ENCODE measurements at regions not wholly inside any gene's neighbourhood (a gene's known extent, or its start where the extent isn't known, plus 50 kb on each side); places are given as distances from the start of the nearest gene placed in this dataset.

- POLR2A ChIA-PET = no interaction called here
- no peak for TF ChIP-seq SP7 (tag by site-specific recombination; IDR thresholded peaks at IDR 0.05)
- no peak for TF ChIP-seq ZBTB6 (tag by site-specific recombination; IDR thresholded peaks at IDR 0.05)
- TF ChIP-seq ZNF239 (tag by site-specific recombination; IDR thresholded peaks at IDR 0.05) = no peak
- no peak for TF ChIP-seq ZBTB26 (tag by site-specific recombination; optimal IDR thresholded peaks at IDR 0.05)
- no peak for TF ChIP-seq BCL6B (tag by site-specific recombination; IDR thresholded peaks at IDR 0.05)
- TF ChIP-seq KLF7 (tag by site-specific recombination; IDR thresholded peaks at IDR 0.05; ENCODE audit: borderline replicate concordance) = no peak
- no peak for TF ChIP-seq ZFP69B (tag by site-specific recombination; IDR thresholded peaks at IDR 0.05)
- TF ChIP-seq KLF16 (tag by site-specific recombination; IDR thresholded peaks at IDR 0.05) = no peak
- TF ChIP-seq ZNF510 (tag by site-specific recombination; IDR thresholded peaks at IDR 0.05; ENCODE audit: insufficient replicate concordance) = no peak
- TF ChIP-seq ZNF664 (tag by site-specific recombination; IDR thresholded peaks at IDR 0.05) = no peak
- TF ChIP-seq ZNF777 (tag by site-specific recombination; IDR thresholded peaks at IDR 0.05; ENCODE audit: borderline replicate concordance) = no peak
- Histone ChIP-seq H3K36me3 (ENCODE audit: control insufficient read depth in 2 of 2, insufficient read depth in 1 of 2, low read length in 2 of 2) (no peaks in the 10 kb centered on the region), H3K4me1 (ENCODE audit: control insufficient read depth, insufficient read depth, low read length) (no peaks in the 10 kb centered on the region), H3K4me3 (ENCODE audit: low read depth, low read length) (no peak overlapping the region), H3K27ac (ENCODE audit: extremely low read depth, low read depth, low read length) (no peak overlapping the region), H3K9me3 (ENCODE audit: control insufficient read depth, insufficient read depth, low read depth, low read length) (no peaks in the 10 kb centered on the region)
- CTCF ChIA-PET = no interaction called here
Observed at GRCh38 chr6:66159937-66160336, 452.9 kb upstream of the EYS start.

- POLR2A ChIA-PET = no interaction called here
- Histone ChIP-seq H3K4me3 (ENCODE audit: low read depth, low read length) (no peak overlapping the region), H3K36me3 (ENCODE audit: control insufficient read depth in 2 of 2, insufficient read depth in 1 of 2, low read length in 2 of 2) (no peaks in the 10 kb centered on the region), H3K9me3 (ENCODE audit: control insufficient read depth, insufficient read depth, low read depth, low read length) (no peaks in the 10 kb centered on the region), H3K4me1 (ENCODE audit: control insufficient read depth, insufficient read depth, low read length) (no peaks in the 10 kb centered on the region), H3K27ac (ENCODE audit: extremely low read depth, low read depth, low read length) (no peak overlapping the region)
- CTCF ChIA-PET = no interaction called here
- TF ChIP-seq ZNF571 (tag by site-specific recombination; IDR thresholded peaks at IDR 0.05) (no peak), ZNF18 (tag by site-specific recombination; IDR thresholded peaks at IDR 0.05) (no peak), KLF1 (tag by site-specific recombination; IDR thresholded peaks at IDR 0.05) (no peak), ZNF214 (tag by site-specific recombination; IDR thresholded peaks at IDR 0.05; ENCODE audit: borderline replicate concordance) (no peak), ZNF560 (tag by site-specific recombination; IDR thresholded peaks at IDR 0.05; ENCODE audit: borderline replicate concordance) (no peak), FEZF1 (tag by site-specific recombination; IDR thresholded peaks at IDR 0.05) (no peak), OSR2 (tag by site-specific recombination; IDR thresholded peaks at IDR 0.05) (no peak), REST (tag by site-specific recombination; IDR thresholded peaks at IDR 0.05) (no peak), ELK4 (IDR thresholded peaks at IDR 0.05; ENCODE audit: borderline replicate concordance, low read depth, low read length) (no peak), EGR2 (tag by site-specific recombination; IDR thresholded peaks at IDR 0.05; ENCODE audit: low read depth) (no peak), ZSCAN4 (tag by site-specific recombination; IDR thresholded peaks at IDR 0.05) (no peak), ZNF654 (tag by site-specific recombination; IDR thresholded peaks at IDR 0.05; ENCODE audit: low read depth) (no peak), SCRT2 (tag by site-specific recombination; IDR thresholded peaks at IDR 0.05) (no peak)
Observed at GRCh38 chr6:66153247-66153646, 446.2 kb upstream of the EYS start.

All from HEK293 (cell line).